ENCODE measurements at regions not wholly inside any gene's neighbourhood (a gene's known extent, or its start where the extent isn't known, plus 50 kb on each side); places are given as distances from the start of the nearest gene placed in this dataset.
A peak's percentile ranks its signal among the peaks of the same experiment; 100 is the strongest.

- WGBS, 2 donors, result 81 to 83% methylated on average over 4 of the region's 4 CpGs
- H3K27ac ChIP-seq, result no peak overlapping the region
These were observed 56.2 kb upstream of the ZMIZ1 start for GRCh38 chr10:79012567-79012966.

DNA sequence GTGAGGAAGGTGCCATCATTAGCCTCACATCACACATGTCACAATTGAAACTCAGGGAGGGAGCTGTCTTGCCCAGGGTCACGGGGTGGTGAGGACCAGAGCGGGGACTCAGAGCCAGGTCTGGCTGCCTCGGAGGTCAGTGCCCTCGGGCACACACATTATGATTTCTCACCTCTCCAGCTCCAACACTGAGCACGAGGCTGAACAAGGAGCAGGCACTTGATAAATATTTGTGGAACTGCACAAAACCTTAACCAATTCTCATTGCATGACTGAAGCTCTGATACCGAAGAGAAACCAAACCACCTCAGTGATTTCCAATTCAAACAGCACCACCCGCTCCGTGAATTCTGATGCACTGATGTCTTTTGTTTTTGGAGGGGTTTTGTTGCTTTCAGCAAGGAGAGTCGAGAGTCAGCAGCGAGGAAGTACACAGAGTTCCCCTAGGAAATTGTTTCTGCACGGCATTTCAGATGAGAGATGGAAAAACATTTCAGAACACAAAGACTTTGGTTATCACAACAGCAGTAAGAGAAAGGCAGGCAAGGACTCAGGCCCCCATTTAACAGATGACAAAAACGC lies 55.3 kb upstream of the ZMIZ1 start:
- no peak for TF ChIP-seq CTCF (IDR thresholded peaks at IDR 0.05)
- no peak overlapping the region for H3K4me3 ChIP-seq
- H3K4me1 ChIP-seq, result no peaks in the 10 kb centered on the region
- DNase-seq (no peak), ATAC-seq (no peak), FAIRE-seq (no peak)
- H3K27me3 ChIP-seq, result no peaks in the 10 kb centered on the region
- H3K27ac ChIP-seq, result no peak overlapping the region
- H3K36me3 ChIP-seq, result no peaks in the 10 kb centered on the region
- WGBS, 2 donors, result 85 to 92% methylated on average over 12 of the region's 12 CpGs
- intact Hi-C loops (cut with DNase I), result no loop called here
- H3K9me3 ChIP-seq, result no peaks in the 10 kb centered on the region

More at GRCh38 chr10:79012567-79012966, 56.2 kb upstream of the ZMIZ1 start:
- intact Hi-C loops (cut with DNase I), result no loop called here
- Histone ChIP-seq H3K9me3 (no peaks in the 10 kb centered on the region), H3K4me1 (no peaks in the 10 kb centered on the region), H3K27me3 (no peaks in the 10 kb centered on the region), H3K4me3 (no peak overlapping the region), H3K36me3 (no peaks in the 10 kb centered on the region)
- peak in 2 of 4 donors; percentile 18 to 59 for ATAC-seq
- no peak for FAIRE-seq
- TF ChIP-seq CTCF (IDR thresholded peaks at IDR 0.05), result no peak
- DNase-seq, result no peak

GRCh38 chr10:79014796-79015195 lies 54.0 kb upstream of the ZMIZ1 start:
- 98 to 100% methylated on average over 1 of the region's 1 CpG for WGBS, 2 donors
- no peaks in the 10 kb centered on the region for H3K36me3 ChIP-seq
- TF ChIP-seq CTCF (IDR thresholded peaks at IDR 0.05), result no peak
- H3K4me3 ChIP-seq, result no peak overlapping the region
- DNase-seq (no peak), ATAC-seq (no peak), FAIRE-seq (no peak)
- no peaks in the 10 kb centered on the region for H3K27me3 ChIP-seq
- no peaks in the 10 kb centered on the region for H3K9me3 ChIP-seq
- no peak overlapping the region for H3K27ac ChIP-seq
- intact Hi-C loops (cut with DNase I), result no loop called here
- H3K4me1 ChIP-seq, result no peaks in the 10 kb centered on the region

GRCh38 chr10:79017882-79018520 lies 50.8 kb upstream of the ZMIZ1 start:
- peaks cover 0 to 3% (median 0%) of the 10 kb centered on the region in 3 donors for H3K4me1 ChIP-seq
- peak in 1 of 6 donors; percentile 24 for DNase-seq
- no peak for ATAC-seq
- H3K27ac ChIP-seq, result no peak overlapping the region
- H3K27me3 ChIP-seq, result no peaks in the 10 kb centered on the region
- FAIRE-seq, result no peak
- intact Hi-C loops (cut with DNase I), result no loop called here
- 90 to 97% methylated on average over 4 of the region's 4 CpGs for WGBS, 2 donors
- no peaks in the 10 kb centered on the region for H3K9me3 ChIP-seq
- no peak for TF ChIP-seq CTCF (IDR thresholded peaks at IDR 0.05)
- no peaks in the 10 kb centered on the region for H3K36me3 ChIP-seq
- no peak overlapping the region for H3K4me3 ChIP-seq

DNA sequence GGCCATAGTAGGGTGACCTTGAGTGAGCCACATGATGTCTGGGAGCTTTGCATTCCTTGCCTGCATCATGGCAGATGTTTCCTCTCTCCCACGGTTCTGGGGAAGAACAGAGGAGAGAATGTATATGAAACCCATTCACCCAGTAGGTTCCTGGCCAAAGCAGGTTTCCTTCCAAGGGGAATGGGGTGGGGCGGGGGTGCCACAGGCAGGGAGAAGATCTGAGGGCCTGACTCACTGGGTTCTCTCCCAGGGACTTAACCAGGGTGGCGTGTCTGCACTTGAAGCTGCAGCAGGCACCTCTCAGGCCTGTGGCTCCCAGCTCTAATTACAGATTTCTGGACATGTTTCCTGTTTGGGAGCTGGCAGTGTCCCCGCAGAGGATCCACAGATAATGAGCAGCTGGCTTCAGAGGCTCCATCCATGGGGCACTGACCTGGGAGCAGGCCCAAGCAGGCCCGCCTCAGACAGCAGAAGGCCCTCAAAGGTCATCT lies 50.2 kb upstream of the ZMIZ1 start:
- no peak for ATAC-seq
- H3K27me3 ChIP-seq, result no peaks in the 10 kb centered on the region
- no peak overlapping the region for H3K4me3 ChIP-seq
- DNase-seq, result peak in 1 of 6 donors; percentile 28
- H3K9me3 ChIP-seq, result no peaks in the 10 kb centered on the region
- peaks cover 0 to 3% (median 0%) of the 10 kb centered on the region in 3 donors for H3K4me1 ChIP-seq
- intact Hi-C loops (cut with DNase I), result no loop called here
- no peak overlapping the region for H3K27ac ChIP-seq
- no peak for TF ChIP-seq CTCF (IDR thresholded peaks at IDR 0.05)
- no peaks in the 10 kb centered on the region for H3K36me3 ChIP-seq
- no peak for FAIRE-seq
- 85 to 90% methylated on average over 4 to 5 of the region's 5 CpGs for WGBS, 2 donors

Measured in pancreas (tissue), 10 donors.